ENCODE measurements at regions not wholly inside any gene's neighbourhood (a gene's known extent, or its start where the extent isn't known, plus 50 kb on each side); places are given as distances from the start of the nearest gene placed in this dataset.

- no peak for ATAC-seq (ENCODE audit: low FRiP score in 2 of 2)
- WGBS, 2 donors = 84 to 88% methylated on average over 2 of the region's 2 CpGs
These were observed 172.3 kb downstream of the TENT4A start for GRCh38 chr5:6885581-6885980.

GRCh38 chr5:6886866-6887265 is 173.6 kb downstream of the TENT4A start:
- peaks cover 5 to 20% (median 12%) of the 10 kb centered on the region in 4 donors for H3K9me3 ChIP-seq
- no peak overlapping the region for H3K27ac ChIP-seq
- H3K4me1 ChIP-seq = no peaks in the 10 kb centered on the region
- no peak for ATAC-seq (ENCODE audit: low FRiP score in 2 of 2)
- H3K36me3 ChIP-seq = no peaks in the 10 kb centered on the region
- no peak for DNase-seq
- TF ChIP-seq EP300 (IDR thresholded peaks at IDR 0.05) (no peak), POLR2AphosphoS5 (IDR thresholded peaks at IDR 0.05) (no peak), POLR2A (IDR thresholded peaks at IDR 0.05) (no peak), CTCF (IDR thresholded peaks at IDR 0.05) (no peak)
- H3K4me3 ChIP-seq = no peak overlapping the region
- 60 to 62% methylated on average over 3 of the region's 3 CpGs for WGBS, 2 donors
- H3K27me3 ChIP-seq = no peaks in the 10 kb centered on the region

More at GRCh38 chr5:6885581-6885980, 172.3 kb downstream of the TENT4A start:
- Histone ChIP-seq H3K4me1 (no peaks in the 10 kb centered on the region), H3K9me3 (peaks cover 5 to 20% (median 12%) of the 10 kb centered on the region in 4 donors), H3K27me3 (no peaks in the 10 kb centered on the region), H3K36me3 (no peaks in the 10 kb centered on the region), H3K4me3 (no peak overlapping the region), H3K27ac (no peak overlapping the region)
- DNase-seq = no peak
- TF ChIP-seq EP300 (IDR thresholded peaks at IDR 0.05) (no peak), CTCF (IDR thresholded peaks at IDR 0.05) (no peak), POLR2A (IDR thresholded peaks at IDR 0.05) (no peak), POLR2AphosphoS5 (IDR thresholded peaks at IDR 0.05) (no peak)

GRCh38 chr5:6889030-6889429 is 175.8 kb downstream of the TENT4A start:
- no peaks in the 10 kb centered on the region for H3K27me3 ChIP-seq
- no peak for DNase-seq
- no peak for ATAC-seq (ENCODE audit: low FRiP score in 2 of 2)
- H3K27ac ChIP-seq = no peak overlapping the region
- H3K36me3 ChIP-seq = no peaks in the 10 kb centered on the region
- no peak overlapping the region for H3K4me3 ChIP-seq
- no peak for TF ChIP-seq EP300 (IDR thresholded peaks at IDR 0.05)
- TF ChIP-seq POLR2AphosphoS5 (IDR thresholded peaks at IDR 0.05) = no peak
- no peak for TF ChIP-seq POLR2A (IDR thresholded peaks at IDR 0.05)
- no peak for TF ChIP-seq CTCF (IDR thresholded peaks at IDR 0.05)
- 89 to 95% methylated on average over 1 of the region's 1 CpG for WGBS, 2 donors
- no peaks in the 10 kb centered on the region for H3K4me1 ChIP-seq
- peaks cover 5 to 20% (median 12%) of the 10 kb centered on the region in 4 donors for H3K9me3 ChIP-seq

- no peaks in the 10 kb centered on the region for H3K27me3 ChIP-seq
- no peak for DNase-seq
- no peak for ATAC-seq (ENCODE audit: low FRiP score in 2 of 2)
- WGBS, 2 donors = 45 to 61% methylated on average over 5 to 9 of the region's 9 CpGs
- H3K4me3 ChIP-seq = no peak overlapping the region
- no peaks in the 10 kb centered on the region for H3K9me3 ChIP-seq
- TF ChIP-seq POLR2AphosphoS5 (IDR thresholded peaks at IDR 0.05) = no peak
- no peak for TF ChIP-seq CTCF (IDR thresholded peaks at IDR 0.05)
- no peak for TF ChIP-seq EP300 (IDR thresholded peaks at IDR 0.05)
- no peak for TF ChIP-seq POLR2A (IDR thresholded peaks at IDR 0.05)
- no peaks in the 10 kb centered on the region for H3K36me3 ChIP-seq
- H3K4me1 ChIP-seq = no peaks in the 10 kb centered on the region
- no peak overlapping the region for H3K27ac ChIP-seq
These were observed 186.0 kb downstream of the TENT4A start for GRCh38 chr5:6899221-6899620.

Data from upper lobe of left lung (tissue), 6 donors.